ENCODE measurements at regions not wholly inside any gene's neighbourhood (a gene's known extent, or its start where the extent isn't known, plus 50 kb on each side); places are given as distances from the start of the nearest gene placed in this dataset.
"Not testable (repeated sequence)": the region's sequence is repeated elsewhere in the genome, so short reads cannot be mapped to it uniquely, and the experiment has no call there.

DNA sequence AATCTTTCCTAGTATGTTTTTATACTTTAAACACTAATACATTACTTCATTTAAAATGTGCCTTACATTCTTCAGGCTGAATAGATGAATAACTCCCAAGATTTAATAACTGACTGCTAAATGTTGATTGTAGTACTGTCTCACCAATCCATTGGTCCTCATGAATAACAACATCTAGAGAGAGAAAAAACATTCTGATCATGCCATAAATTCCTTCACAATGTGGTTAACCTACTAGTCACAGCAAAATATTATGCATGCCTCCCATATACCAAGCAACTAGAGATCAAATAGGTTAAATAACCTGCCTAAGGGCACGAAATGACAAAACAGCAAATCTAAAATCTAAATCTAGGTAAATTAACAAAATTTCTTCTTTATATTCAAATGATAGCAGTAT is 66.2 kb downstream of the SYT15 start:
- not testable (repeated sequence) for DNase-seq

DNA sequence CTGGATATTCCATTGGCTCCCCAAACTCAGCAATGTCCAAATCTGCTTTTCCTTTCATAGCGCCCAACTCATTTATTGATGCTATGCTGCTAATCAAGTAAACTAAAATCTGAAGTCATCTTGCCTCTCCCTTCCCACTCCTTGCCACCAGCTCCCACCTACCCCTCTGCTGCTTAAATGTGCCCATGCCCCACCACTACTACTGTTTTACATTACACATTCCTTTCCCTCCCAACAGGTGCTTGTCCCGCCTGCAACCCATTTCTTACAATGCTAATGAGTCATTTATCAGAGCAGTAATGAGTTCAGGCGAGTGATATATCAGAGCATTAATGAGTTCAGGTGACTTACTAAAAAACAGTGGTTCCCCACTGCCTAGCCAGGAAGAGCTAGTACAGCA is 67.2 kb downstream of the SYT15 start:
- DNase-seq, result not testable (repeated sequence)

DNA sequence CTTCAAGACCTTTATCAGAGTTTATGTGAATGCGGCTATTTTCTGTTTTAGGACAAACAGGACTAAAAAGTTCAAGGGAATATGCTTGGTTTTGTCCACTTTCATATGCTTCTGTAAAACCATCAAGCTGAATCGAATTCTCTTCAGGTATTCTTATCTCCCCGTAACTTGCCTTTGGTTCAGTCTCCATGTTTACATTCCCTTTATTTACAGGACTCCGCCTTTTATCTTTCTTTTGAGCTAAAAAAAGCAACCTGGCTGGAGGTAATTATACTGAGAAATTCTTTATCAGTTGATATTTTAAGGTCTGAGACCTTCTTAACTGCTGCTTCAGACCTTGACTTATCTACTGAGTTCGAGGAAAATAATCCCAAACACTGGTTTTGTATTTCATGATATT is 72.0 kb downstream of the SYT15 start:
- not testable (repeated sequence) for DNase-seq

DNA sequence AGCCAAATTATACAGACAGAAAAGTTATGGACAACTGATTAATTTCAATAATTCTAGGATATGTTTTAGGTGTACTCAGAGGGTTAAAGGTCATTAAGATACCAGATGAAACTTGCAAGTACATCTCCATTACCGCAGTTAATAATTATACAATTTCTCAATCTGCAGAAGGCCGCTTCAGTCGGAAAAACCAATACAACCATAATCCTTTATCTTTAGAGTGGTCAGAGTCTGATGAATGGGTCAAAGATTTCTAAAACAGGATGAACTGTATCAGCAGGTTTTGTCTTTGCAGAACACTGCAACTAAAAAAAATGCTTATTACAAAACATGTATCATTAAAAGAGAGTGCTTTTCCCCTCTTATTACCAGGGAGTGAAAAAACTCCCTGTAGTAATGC is 78.5 kb downstream of the SYT15 start:
- DNase-seq, result not testable (repeated sequence)

DNA sequence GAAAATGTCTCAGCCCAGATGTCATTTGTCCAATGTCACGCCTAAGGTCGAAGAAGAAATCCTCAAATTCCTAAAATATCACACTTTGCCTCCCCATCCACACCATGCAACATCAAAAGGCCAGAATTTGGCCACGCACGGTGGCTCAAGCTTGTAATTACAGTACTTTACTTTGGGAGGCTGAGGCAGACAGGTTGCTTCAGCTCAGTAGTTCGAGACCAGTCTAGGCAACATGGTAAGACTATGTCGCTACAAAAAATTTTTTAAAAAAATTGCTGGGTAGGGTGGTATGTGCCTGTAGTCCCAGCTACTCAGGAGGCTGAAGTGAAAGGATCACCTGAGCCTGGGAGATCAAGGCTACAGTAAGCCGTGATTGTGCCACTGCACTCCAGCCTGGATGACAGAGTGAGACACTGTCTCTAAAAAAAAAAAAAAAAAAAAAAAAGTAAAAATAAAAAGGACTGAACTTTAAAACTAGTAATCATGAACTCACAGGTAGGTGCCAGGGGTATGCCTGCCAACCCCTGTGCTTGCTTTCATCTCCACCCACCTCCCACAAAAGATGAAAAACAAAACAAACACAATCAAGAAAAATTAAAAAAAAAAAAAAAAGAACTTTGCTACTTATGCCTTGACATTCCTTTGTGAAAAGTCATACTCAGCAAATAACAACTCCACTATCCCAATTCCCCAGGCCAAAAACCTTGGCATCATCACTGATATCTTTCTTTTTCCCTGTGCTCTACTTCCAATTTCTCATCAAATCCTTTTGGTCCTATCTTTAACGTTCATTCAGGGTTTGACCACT is 81.3 kb downstream of the SYT15 start:
- not testable (repeated sequence) for DNase-seq

DNA sequence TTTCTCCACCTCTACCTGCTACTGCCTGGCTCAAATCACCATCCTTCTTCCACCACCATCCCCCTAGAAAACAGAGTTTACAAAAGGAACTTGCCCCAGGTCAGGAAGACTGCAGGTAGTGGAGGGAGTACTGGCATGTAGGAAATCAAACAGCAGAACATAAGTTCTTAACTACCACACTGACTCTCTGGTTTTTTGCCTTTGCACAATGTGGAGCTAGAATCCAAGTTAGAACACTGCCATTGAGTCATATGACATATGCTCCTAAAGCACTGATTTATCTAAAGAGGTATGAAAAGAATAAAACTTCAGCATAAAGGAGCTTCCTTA is 81.9 kb downstream of the SYT15 start:
- DNase-seq, result not testable (repeated sequence)

DNA sequence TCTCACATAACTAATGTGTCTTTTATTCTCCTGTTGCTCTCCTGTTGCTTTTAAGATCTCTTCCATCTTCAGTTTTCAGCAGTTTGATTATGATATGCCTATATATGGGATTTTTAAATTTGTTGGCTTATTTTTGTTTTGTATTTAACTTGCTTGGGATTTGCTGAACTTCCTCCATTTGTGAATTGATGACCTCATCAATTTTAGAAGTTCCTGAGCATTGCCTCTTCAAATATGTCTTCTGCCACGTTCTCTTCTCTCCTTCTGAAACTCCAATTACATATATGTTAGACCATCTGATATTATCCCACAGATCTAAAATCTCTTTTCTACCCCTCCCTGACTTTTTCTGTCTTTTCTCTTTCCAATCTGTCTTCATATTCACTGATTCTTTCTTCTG is 86.6 kb downstream of the SYT15 start:
- DNase-seq, result not testable (repeated sequence)

DNA sequence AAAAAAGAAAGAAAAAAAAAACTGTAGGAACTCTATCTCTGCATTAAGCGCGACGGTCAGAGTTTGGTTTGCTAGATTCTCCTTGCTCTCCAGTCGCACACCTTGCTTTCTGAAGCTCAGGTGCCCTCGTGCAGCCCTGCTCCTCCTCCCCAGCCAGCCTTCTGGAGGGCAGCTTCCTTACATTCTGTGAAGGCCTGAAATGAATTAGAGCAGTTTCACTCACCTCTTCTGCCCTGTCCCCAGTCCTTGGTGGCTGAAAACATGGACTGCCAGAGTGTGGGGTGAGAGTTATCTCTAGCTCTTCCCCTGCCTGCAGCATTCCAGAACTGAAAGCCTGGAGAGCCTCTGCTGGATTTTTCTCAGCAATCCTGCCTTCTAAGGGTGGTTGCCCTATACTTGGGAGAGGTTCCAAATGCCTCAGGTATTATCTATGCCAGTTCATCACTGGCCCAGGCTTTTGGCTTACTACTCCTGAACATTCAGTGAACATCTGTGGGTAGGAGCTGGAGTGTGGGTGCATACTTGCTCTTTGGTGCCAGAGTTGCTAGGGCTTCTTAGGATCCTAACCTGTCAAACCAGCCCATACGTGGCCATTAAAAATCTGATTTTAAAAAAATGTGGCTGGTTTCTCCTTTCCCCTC is 89.5 kb downstream of the SYT15 start:
- DNase-seq, result not testable (repeated sequence)

DNA sequence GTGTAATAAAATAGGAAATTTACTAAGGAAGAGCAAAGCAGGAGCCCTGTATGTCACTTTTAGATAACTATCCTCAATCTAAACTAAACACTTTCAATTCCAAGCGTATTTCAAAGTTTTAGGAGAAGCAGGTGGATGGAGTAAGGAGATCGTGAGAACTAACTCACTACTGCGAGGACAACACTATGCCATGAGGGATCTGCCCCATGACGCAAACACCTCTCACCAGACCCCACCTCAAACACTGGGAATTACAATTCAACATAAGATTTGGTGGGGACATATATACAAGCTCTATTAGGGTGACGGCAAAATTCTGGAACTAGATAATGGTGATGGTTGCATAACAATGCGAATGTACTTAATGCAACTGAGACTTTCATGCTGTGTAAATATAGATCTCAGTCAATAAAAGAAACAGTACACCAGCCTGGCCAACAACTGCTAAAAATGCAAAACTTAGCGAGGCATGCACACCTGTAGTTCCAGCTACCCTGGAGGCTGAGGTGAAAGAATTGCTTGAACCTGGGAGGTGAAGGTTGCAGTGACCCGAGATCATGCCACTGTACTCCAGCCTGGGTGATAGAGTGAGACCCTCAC is 99.0 kb downstream of the SYT15 start:
- DNase-seq, result not testable (repeated sequence)

DNA sequence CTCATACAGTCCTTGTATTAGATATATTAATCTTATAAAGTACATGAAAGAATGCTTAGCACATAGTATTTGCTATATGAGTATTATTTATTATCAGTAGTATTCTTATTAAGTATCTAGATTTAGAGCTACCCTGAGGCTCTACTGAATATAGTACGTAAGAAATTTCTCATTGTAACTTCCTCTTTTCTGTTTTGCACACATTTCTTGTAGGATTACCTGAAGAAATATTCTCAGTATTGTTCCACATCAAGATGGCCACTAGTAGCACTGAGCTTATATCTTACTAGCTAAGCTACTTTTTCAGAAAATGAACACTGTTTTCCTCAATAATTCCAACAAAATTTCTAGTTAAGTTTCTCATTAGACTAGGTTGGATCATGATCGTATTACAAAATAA is 112.5 kb downstream of the SYT15 start:
- not testable (repeated sequence) for DNase-seq

DNA sequence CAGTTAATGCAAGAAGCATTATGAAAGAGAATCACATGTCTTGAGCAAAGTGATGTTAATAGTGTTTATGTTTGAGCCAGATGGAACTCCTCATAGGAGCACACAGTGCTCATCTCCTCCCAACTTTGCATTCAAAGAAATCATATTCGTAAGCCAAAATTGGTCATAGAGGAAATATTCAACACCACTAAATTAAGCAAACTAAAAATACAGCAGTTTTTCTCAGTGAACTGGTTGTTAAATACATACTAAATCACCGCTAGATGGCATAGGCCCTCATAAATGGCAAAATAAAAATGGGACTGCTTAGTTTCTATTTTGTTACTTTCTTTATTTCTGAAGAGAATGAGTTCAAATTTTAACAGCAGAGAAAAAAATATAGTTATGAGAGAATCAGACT is 114.3 kb downstream of the SYT15 start:
- not testable (repeated sequence) for DNase-seq

DNA sequence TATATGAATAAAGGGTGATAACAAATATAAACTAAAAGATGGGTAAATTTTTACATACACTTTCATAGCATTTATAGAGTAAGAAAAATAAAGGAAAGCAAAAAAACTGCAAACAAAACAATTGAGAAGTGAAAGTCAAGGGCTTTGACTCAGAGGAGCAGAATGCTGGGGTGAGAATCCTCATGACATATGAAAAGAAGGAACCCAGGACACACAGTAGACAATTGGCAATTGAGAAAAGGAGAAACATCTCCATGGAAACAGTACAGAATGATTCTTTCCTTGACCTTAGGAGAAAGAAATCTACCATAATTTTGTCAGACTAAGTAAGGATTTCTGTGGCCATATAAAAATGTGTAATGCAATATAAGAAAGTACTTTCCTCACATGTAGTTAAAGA is 138.3 kb downstream of the SYT15 start:
- not testable (repeated sequence) for DNase-seq

DNA sequence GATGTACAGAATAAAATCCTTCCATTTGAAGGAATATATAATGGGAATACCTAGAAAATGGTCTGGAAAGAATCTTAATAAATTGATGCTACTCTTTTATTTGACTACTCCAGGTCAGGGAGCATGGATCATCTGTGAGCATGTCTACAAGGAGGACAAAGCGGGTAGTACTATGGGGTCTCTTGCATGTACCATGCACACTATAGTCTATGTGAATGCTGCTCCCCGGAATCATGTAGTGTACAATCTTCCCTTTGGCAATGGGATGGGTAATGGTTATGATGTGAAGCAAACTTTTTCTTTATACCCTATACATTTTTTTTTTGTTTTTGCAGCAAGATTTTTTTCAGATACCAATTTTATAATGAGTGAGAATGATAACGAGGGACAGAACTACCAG is 139.1 kb downstream of the SYT15 start:
- DNase-seq, result not testable (repeated sequence)

DNA sequence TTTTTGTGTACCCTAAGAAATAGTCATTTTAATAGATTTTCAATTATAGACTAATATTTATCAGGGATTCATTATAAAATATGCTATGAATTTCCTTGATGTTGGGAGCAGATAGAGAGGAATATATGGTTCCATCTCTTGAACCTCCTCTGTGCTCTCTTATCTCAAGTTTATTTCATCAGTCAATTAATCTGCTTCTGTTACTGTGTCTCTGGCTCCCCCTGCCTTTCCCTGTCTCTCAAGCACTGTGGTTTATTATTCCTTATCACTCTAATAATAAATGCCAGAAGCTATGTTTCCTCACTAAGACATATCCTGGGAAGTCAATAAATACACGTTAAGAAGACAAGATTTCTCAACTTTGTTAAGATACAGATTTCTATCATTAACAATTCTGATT is 141.5 kb downstream of the SYT15 start:
- not testable (repeated sequence) for DNase-seq

DNA sequence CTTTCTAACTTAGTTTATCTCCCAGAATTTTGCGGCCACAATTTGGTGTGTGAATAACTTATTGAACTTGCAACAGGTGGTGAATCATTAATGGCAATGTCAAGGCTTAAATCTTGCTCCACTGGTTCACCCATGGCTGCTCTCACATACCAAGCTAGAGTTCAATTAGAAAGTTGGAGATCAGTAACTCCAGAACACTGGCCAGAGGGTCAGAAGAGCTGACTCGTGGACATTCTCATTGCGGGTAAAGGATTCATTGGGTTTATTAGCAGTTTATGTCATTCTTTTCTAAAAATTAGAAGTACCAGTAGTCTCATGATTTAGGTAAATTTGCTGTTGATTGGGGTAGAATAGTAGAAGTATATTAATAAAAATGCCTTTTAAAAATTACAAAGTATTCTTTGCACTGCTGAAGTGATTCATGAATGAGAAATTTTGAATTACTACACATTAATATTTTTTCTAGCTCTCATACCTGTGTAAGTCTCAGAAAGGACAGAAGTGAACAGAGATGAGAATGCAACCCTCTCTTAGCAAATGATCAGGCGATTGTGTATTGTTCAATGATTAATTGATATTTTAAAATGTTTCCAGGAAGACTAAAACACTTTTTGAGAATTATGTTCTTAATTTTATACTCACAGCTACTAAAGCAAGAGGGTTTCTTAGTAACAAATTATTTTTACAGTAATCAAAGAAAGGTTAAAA is 142.0 kb downstream of the SYT15 start:
- not testable (repeated sequence) for DNase-seq

DNA sequence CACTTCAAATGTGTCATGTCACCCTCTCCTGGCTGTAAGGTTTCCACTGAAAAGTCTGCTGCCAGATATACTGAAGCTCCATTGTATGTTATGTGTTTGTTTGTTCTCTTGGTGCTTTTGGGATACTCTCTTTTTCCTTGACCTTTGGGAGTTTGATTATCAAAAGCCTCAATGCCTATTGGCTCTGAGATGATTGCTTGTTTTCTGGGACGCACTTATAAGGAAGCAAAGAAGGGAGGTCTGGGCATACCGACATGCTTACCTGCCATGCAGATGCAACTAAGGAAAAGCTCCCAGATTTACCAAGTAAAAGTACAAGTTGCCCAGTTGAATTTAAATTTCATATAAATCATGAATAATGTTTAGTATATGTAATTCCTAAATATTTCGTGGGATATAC is 145.3 kb downstream of the SYT15 start:
- not testable (repeated sequence) for DNase-seq

DNA sequence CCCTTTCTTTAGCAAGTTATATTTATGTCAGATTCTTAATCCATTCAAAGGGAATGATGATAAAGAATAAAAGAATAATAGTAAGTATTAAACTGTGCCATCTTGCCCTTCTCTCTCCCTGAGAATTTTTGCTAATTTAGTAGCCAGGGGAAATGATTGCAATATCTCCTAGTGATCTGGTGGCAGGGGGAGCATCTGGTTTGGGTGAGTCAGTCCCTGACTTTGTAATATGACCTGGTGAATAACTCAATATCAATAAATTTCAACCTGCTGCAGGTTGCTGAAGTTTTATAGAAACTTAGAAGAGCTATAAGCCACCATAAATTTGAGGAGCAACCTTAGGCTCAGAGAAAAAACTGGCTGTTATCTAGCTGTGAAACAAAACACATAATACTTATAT is 149.4 kb downstream of the SYT15 start:
- DNase-seq, result not testable (repeated sequence)

DNA sequence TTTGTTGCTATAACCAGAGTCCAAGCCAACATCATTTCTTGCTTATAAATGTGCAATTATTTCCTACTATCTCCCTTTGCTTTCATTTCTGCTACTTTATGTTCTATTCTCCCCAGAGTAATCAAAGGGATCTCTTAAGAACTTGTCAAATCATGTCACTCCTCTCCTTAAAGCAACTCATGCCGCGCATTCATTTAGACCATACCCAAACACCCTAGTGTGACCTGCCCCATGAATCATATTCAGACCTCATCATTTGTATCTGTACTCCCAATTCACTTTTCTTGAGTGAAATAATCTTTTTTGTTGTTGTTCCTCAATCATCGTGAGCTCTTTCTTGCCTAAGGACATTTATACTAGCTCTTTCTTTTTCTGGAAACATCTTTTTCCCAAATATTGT is 151.8 kb downstream of the SYT15 start:
- DNase-seq, result not testable (repeated sequence)

DNA sequence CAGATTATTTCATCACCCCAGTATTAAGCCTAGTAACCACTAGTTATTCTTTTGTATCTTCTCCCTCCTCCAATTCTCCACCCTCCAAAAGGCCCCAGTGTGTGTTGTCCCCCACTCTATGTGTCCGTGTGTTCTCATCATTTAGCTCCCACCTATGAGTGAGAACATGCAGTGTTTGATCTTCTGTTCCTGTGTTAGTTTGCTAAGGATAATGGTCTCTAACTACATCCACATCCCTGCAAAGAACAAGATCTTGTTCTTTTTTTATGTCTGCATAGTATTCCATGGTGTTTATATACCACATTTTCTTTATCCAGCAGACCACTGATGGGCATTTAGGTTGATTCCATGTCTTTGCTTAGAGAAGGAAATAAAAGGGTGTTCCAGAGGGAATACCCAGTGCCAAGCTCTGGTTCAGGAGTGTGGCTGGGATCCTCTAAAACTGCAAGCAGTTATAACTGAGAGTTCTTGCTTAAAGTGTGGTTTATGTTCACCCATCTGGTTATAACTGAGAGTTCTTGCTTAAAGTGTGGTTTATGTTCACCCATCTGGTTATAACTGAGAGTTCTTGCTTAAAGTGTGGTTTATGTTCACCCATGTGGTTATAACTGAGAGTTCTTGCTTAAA is 154.8 kb downstream of the SYT15 start:
- not testable (repeated sequence) for DNase-seq

DNA sequence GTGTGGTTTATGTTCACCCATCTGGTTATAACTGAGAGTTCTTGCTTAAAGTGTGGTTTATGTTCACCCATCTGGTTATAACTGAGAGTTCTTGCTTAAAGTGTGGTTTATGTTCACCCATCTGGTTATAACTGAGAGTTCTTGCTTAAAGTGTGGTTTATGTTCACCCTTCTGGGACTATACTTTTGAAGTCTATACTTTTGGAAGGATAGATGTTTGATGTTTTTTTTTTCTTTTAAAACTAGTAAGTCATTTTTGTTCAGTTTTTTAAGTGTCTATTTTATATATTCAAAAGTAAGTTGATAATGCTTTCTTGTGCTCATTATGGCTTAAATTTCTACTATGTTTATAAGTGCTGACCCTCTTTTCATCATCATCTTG is 155.3 kb downstream of the SYT15 start:
- DNase-seq, result not testable (repeated sequence)

DNA sequence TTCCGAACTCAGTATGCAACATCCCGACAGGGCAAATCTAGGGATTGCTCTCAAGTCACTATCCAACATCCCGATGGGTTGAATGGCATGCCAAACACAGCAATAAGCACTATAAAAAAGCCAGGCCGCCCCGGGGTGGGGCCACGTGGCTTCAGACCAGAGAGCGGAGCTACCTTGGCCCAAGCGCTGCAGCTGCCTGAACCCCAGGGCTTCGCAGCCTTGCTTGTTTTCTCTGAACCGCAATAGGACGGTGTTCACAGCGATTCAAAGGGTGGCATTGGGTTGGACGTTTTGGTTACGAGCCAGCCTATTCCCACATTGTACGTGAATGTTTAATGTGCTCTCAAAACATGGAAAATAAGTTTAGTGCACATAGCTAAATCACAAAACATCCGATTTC is 161.0 kb downstream of the SYT15 start:
- DNase-seq, result not testable (repeated sequence)

DNA sequence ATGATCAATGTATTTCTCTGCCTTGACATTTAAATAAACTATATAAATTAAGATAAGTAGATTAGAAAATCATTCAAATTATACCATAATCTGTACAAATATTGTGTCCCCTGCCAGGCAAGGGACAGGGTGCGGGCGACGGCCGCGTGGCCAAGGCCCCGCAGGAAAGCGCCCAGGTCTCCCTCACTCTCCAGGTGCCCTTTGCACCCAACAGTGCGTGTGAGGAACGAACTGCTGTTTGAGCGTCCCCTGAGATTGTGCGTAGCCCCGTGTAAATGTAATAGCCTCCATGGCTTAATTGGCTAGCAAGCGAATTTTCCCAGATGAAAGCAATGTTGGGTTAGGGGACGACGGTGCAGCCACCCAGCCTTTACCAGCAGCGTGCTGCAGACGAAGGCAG is 161.4 kb downstream of the SYT15 start:
- not testable (repeated sequence) for DNase-seq

DNA sequence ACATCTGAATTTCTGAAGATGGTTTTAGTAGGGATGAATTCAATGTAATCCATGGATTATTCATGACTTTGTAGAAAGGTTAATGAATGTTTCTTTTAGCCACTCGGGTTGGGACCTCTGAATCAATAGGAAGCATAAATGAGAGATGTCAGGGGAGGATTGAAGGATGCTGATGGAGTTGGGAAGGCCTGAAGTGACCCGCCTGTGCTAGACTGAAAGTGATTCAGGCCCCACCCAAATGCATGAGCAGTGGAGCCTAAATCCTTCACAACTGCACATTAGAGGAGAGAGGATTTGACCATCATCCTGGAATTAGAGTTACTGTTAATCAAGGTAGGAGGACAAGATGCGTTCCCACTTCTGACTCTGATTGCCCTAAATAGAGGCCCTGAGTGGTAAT is 162.2 kb upstream of the PTPN20 start:
- DNase-seq, result not testable (repeated sequence)
